ENCODE measurements at regions not wholly inside any gene's neighbourhood (a gene's known extent, or its start where the extent isn't known, plus 50 kb on each side); places are given as distances from the start of the nearest gene placed in this dataset.

DNA sequence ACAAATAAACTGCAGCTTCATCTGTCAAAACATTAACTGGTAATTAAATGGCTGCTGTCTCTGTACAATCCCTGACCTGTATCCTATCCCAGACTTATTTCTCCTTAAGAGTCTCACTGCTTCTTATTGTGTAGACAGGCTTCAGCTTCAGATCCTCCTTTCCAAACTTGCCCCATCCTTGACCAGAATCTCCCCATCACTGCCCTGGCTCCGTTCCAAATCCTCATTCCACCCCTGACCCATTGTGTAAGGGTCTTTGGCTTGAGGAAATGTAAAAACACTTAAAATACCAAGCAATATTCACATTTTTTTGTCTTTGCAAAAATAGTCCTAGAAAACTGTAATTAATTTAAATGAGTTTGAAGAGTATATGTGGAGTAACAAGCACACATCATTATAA, 152.6 kb upstream of the VEGFC start:
- TF ChIP-seq, protein P1, sequence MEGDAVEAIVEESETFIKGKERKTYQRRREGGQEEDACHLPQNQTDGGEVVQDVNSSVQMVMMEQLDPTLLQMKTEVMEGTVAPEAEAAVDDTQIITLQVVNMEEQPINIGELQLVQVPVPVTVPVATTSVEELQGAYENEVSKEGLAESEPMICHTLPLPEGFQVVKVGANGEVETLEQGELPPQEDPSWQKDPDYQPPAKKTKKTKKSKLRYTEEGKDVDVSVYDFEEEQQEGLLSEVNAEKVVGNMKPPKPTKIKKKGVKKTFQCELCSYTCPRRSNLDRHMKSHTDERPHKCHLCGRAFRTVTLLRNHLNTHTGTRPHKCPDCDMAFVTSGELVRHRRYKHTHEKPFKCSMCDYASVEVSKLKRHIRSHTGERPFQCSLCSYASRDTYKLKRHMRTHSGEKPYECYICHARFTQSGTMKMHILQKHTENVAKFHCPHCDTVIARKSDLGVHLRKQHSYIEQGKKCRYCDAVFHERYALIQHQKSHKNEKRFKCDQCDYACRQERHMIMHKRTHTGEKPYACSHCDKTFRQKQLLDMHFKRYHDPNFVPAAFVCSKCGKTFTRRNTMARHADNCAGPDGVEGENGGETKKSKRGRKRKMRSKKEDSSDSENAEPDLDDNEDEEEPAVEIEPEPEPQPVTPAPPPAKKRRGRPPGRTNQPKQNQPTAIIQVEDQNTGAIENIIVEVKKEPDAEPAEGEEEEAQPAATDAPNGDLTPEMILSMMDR (IDR thresholded peaks at IDR 0.05; ENCODE audit: low read depth, low read length, missing control alignments): no peak
- H3K4me3 ChIP-seq (ENCODE audit: low read depth, low read length): no peak overlapping the region
- no peak for DNase-seq (ENCODE audit: low read depth)

DNA sequence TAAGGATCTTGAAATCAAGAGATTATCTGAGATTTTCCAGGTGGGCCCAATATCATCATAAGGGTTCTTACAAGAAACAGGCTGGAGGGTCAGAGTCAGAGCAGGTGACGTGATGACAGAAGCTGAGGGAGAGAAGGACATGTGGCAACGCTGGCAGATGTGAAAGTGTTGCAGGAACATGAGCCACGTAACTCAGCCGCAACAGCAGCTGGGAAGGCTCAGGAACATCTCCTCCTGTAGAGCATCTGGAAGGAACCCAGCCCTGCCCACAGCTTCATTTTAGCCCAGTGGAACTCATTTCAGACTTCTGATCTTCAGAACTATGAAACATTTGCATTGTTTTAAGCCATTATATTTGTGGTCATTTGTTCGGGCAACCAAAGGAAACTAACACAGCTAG, 156.3 kb upstream of the VEGFC start:
- TF ChIP-seq, protein P1 (IDR thresholded peaks at IDR 0.05; ENCODE audit: low read depth, low read length, missing control alignments): no peak
- DNase-seq (ENCODE audit: low read depth): no peak
- no peak overlapping the region for H3K4me3 ChIP-seq (ENCODE audit: low read depth, low read length)

DNA sequence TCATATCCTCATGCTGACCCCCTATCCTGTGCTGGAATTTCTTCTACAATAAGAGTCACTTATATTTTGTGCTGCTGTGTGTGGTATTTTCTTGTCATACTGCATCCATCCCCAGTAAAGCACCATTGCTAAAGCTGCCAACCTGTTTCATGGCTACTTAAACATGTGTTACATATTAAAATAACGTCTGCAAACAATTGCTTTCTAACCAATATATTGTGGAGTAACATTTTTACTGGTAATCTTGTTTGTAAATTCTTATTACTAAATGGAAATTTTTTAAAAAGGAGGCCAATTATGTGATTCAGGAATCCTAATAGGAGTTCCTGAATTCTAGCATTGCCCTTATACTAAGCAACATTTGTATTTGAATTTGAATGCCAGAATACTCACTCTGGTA, 160.3 kb upstream of the VEGFC start:
- no peak for DNase-seq (ENCODE audit: low read depth)
- TF ChIP-seq, protein P1 (IDR thresholded peaks at IDR 0.05; ENCODE audit: low read depth, low read length, missing control alignments): no peak
- no peak overlapping the region for H3K4me3 ChIP-seq (ENCODE audit: low read depth, low read length)

DNA sequence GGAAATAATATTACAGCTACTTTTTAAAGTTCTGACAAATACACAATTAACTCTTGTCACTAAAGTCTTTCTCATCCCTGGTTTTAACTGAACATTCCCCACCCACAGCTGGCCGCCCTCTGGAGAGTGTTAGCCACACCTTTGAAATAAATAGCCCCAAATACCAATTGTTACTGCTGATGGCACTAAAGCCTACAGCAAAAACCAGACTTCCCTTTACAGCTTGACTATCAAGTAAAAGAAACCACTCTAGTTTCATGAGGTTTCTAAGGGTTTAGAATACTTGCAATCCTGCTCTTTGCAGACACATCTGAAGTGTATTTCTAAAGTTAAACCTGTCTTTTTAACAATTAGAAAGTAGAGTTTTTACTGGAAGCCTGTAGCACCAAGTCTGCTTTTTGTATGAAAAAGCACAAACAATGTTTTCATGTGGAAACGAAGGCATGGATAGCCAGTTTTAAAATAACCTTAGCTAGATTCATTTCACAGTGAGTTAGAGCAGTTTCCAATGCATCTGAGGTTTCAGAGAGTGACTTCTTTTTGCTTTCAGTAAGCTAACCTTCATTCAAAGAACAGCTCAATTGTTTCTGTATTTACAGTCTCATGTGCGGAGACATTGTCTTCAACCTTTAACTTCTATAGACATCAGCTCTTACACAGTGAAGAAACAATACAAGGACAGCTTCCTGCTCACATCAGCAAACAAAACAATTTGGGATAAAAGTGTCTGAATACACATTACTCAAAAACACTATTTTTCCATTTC, 164.8 kb upstream of the VEGFC start:
- TF ChIP-seq, protein P1 (IDR thresholded peaks at IDR 0.05; ENCODE audit: low read depth, low read length, missing control alignments): no peak
- H3K4me3 ChIP-seq (ENCODE audit: low read depth, low read length): no peak overlapping the region
- DNase-seq (ENCODE audit: low read depth): no peak

DNA sequence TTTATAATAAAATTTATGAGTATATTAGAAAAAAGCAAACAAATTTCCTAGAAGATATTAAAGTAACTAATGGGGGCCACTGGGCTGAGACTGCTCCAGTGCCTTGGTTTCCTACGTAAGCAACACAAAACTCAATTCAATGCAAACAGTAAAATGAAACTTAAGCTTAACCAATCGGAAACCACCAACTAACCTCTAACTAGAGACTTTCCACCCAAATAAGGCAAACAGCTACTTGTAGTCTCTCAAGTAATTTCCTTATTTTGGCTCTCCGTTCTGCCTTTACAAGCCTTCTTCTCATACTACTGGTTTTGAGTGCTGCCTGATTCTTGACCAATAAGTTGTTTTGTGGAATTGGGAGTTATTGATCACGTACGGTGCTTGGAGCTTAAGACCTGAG, 167.3 kb upstream of the VEGFC start:
- no peak for DNase-seq (ENCODE audit: low read depth)
- TF ChIP-seq, protein P1 (IDR thresholded peaks at IDR 0.05; ENCODE audit: low read depth, low read length, missing control alignments): no peak
- no peak overlapping the region for H3K4me3 ChIP-seq (ENCODE audit: low read depth, low read length)

DNA sequence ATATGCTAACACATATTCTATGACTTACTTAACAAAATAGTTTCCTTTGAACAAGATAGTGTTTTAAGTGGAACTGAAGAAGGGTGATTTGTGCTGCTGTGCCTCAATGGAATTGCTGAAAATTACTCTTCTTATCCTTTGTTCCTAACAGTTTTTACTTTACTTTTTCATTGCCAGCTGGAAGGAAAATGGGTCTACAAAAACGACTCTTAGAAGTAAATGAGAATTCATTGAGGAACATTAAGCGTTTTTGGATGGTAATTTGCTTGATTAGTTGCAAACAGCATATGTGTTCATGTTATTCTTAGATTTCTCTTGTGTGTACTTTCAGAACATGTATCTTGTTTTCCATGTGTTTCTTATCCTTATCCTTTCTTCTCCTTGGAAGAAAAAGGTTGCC, 170.4 kb upstream of the VEGFC start:
- TF ChIP-seq, protein P1 (IDR thresholded peaks at IDR 0.05; ENCODE audit: low read depth, low read length, missing control alignments): no peak
- DNase-seq (ENCODE audit: low read depth): no peak
- H3K4me3 ChIP-seq (ENCODE audit: low read depth, low read length): no peak overlapping the region

DNA sequence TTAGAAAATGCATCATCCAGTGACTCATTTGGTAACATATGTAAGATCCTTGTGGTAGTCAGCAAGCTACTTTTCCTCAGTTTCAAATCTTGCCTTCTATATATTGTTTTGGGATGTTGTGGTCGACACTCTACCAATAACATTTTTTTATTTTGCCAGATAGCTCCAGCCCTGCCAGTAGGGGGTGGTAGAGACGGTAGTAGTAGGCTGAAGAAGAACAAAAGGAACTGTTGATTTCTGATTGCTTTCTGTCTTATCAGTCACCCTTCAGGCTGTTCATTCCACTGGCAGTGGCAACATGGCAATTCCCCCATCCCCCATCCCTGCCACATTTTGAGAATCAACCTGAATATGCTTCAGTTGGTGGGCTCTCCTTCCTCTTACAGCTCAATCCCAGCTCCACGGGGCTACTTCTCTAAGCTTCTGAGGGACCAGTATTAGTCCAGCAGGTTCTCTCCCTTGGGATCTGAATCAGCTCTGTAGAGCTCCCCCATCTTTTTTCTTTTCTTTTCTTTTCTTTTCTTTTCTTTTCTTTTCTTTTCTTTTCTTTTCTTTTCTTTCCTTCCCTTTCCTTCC, 171.5 kb upstream of the VEGFC start:
- H3K4me3 ChIP-seq (ENCODE audit: low read depth, low read length): no peak overlapping the region
- no peak for DNase-seq (ENCODE audit: low read depth)

More for the DNA sequence above, 171.5 kb upstream of the VEGFC start:
- TF ChIP-seq, protein P1 (IDR thresholded peaks at IDR 0.05; ENCODE audit: low read depth, low read length, missing control alignments): peak; percentile 62
